Amniotic epithelial cell (primary cell): ENCODE measurements at regions not wholly inside any gene's neighbourhood (a gene's known extent, or its start where the extent isn't known, plus 50 kb on each side); places are given as distances from the start of the nearest gene placed in this dataset.
"Not testable (repeated sequence)": the region's sequence is repeated elsewhere in the genome, so short reads cannot be mapped to it uniquely, and the experiment has no call there.

Experiments used
- DNase-seq: peaks from one replicate; pipeline ENCODE4 v3.0.0-alpha.2; 2010; ENCODE audit warnings: low read depth

DNA sequence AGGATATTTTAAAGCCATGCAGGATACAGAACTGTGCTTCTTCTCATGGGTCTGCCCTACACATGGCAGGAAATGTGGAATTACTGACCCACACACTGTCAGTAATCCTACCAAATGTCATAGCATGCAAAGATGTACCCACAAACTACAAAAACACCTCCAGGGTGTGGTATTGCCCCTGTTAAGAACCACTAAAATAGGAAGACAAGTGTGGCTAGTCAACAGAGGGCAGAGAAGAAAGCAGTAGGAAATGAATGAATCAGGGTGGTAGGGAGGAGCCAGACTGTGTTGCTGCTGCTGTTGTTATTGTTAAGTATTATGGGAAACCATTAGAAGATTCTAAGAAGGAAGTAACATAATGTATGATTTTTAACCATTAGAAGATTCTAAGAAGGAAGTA is 556.7 kb upstream of the ACVR2A start:
- no peak for DNase-seq

DNA sequence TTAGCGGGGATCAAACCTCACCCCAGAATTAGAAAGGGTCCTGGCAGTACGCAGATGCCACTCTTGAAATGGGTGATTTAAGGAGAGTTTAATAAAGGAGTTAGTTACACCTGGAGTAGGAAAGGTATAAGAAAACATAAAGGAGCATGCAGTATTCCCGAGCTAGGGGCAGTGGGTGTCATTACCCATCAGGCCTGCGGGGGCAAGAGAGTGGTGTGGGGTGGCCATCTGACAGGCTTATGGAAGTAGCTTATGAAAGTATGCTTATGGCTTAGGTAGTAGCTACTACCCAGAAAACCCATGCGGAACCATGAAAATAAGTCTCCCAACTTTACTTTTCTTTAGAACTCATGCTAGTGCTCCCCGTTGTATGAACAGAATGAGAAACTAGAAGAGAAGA is 568.9 kb upstream of the ACVR2A start:
- no peak for DNase-seq

DNA sequence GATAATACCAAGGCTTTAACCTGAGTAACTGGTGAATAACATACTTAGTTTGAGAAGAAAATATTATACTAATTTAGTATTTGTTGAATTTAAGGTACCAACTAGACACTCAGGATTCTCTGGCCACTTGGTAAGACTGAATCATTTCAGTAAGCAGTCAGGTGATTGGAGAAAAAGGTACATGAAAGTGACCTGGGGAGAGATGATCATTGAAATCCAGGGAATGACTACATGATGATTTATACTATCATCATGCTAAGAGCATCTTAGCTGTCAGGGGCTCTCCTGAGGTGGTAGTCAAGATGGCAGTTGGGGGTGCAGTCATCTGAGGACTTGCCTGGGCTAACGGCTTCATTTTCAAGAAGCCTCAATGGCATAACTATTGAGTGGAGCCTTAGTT is 571.2 kb upstream of the ACVR2A start:
- no peak for DNase-seq

DNA sequence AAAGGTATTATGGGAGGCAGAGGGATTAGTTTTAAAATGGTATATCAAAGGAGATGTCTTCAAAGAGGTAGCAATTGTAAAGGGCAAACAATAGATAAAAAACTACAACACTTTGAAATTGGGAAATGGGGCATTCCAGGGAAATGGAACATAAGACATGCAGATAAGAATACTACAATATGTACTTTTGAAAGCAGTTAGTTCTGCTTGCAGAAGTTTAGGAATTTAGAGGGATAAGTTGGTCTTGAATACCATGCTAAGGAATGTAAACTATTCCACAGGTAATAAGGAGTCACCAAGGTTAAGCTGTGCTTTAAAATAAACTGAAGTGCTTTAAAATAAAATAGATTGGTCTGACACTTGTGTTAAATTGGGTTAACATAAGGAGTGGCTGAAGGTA is 571.7 kb upstream of the ACVR2A start:
- DNase-seq = peak; percentile 15

DNA sequence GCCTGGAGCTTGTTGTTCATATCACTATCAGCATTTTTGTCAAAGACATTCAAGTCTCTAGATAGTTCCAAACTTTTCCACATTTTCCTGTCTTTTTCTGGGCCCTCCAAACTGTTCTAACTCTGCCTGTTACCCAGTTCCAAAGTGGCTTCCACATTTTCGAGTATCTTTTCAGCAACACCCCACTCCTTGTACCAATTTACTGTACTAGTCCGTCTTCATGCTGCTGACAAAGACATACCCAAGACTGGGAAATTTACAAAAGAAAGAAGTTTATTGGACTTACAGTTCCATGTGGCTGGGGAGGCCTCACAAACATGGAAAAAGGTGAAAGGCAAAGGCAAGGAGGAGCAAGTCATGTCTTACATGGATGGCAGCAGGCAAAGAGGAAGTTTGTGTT is 575.2 kb upstream of the ACVR2A start:
- not testable (repeated sequence) for DNase-seq

DNA sequence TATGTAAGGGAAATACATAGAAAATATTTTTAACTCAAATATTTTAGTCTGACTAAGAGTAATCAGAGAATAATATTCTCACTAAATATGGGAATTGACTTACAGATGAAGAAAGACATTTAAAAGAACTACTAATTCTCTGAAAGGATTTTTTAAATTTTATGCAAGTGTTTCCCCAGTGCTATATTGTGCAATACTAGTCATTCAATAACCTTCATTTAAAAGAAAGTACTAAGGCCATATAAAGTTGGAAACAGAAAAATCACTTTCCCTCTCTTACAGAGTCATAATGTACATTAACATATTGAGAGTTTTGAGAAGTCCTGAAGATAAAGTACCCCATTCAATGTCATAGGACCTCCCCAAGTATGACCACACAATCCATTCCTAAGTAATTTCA is 584.6 kb upstream of the ACVR2A start:
- no peak for DNase-seq

DNA sequence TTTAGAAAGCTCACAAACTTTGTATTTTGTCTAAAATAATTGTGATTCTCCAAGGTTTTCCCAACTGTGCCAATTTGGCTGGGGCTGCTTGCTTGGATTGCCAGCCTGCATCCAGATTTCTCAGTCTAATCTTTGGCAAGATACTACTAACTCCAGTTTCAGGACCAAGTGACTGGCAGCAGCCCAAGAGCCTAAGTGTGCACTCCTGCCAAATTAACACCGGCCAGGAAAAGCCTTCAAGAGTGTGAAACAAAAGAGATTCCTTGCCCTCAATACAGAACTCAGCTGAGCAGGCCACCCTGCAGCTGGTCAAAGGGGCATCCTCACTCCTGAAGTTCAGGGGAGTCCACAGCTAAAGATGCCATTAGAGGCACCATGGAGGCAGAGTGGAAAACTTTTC is 589.0 kb upstream of the ACVR2A start:
- DNase-seq = no peak

DNA sequence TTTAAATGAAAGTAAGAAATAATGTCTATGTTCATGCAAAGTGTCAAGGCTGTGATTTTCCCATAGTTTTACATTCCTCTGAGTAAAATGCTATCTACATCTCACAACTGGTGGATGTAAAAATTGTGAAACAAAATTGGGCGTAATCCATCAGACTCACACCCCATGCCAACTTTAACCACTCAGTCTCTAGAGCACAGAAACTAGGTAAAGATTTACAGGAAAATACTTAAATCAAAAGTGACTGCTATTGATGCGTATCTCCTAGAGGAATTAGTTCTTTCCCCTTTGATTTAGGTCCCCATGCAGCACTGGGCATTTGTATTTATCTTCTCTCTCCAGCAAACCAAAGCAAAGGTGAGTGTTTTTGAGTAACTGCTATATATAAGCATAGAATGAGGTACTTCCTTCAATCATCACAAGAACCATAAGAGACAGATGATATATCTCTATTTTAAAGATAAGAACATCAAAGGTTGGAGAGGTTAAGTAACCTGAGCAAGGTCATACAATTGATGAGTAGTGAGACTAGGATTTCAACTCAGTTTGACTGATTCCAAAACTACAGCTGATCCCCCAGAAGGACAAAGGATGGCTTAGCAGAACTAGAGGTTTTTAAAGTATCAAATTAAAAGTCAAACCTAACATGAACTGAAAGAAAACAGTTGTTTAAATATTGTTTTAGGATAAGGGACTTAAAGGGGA is 594.0 kb upstream of the ACVR2A start:
- DNase-seq = peak; percentile 26

DNA sequence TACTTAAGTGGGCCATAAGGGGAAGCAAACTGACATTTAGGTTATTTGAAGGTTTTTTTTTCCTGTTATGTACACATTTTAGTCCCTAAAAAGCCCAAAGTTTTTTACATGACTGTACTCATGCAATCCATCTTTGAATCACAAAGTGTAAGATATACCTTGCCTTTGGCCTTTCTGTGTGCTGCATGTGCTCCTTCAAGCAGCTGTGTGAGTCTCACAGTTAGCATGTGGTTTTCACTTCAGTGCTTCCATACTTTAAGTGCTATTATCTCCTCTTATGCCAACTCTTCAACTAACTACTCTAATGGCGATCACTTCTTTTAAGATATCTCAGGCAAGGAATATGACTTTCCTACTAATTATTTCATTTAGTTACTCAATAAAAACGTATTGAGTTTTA is 597.1 kb upstream of the ACVR2A start:
- DNase-seq = no peak

DNA sequence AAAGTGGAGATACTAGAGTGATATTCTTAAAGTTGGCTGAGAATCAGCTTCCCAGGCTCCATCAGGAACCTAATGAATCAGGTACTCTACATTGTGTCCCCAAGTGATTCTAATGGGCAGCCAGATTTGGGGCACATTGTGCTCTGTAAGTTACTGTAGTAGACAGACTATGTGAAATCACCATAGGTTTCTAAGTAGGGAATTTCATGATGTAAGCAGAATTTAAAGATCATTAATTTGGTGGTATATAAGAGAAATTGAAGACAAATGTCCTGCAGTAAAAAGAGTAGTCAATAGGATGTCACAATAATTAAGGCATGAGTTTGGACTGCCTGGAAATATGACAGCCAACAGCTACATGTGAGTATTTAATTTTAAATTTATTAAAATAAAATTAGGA is 602.4 kb upstream of the ACVR2A start:
- no peak for DNase-seq

DNA sequence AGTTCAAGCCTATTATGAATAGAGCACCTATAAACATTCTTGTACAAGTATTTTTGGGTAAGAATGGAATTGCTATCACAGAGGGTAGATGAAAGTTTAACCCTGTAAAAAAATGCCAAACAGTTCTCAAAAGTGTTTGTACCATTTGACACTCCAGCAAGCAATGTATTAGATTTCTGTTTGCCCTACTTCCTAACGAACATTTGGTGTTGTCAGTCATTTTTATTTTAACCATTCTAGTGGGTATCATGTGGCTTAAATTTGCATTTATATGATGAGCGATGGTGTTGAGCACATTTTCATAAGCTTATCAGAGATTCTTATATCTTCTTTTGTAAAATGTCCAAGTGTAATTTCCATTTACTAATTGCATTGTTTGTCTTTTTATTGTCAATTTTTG is 608.2 kb upstream of the ACVR2A start:
- no peak for DNase-seq

DNA sequence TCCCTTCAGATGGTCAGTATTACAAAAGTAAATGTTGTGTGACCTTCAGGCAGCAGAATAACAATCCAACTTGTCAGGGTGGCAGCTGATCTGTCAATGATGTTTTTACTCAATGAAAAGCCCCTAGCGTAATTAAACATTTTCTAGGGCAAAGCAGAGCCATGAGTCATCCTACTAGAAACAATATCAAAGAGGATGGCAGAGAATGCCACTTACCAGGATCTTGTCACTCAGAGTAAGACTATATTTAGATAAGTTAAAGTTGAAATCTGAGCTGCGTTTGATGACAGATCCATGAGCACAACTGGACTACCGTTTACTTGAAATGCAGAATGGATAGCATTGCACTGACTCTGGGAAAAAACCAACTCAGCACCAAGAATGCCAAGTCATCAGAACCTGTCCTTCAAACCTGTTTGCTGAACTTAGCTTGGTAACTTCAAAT is 612.6 kb upstream of the ACVR2A start:
- DNase-seq = no peak

DNA sequence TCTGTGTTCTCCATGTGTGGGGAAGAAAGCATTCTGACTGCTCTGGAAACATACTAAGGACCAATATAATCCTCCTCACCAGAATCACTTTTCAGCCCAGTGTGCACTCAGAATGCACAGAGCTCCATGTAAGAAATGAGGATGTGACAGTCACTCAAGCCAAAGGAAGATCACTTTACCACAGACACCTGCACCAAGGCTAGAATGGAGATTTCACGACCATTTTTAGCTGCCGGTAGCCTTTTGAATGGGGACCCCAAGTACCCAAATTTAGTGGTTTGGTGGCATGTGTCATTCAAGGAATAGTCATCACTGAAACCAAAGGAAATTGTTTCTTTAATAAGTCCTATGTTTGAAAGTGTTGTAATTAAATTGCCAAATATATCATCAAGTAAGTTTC is 613.2 kb upstream of the ACVR2A start:
- no peak for DNase-seq

DNA sequence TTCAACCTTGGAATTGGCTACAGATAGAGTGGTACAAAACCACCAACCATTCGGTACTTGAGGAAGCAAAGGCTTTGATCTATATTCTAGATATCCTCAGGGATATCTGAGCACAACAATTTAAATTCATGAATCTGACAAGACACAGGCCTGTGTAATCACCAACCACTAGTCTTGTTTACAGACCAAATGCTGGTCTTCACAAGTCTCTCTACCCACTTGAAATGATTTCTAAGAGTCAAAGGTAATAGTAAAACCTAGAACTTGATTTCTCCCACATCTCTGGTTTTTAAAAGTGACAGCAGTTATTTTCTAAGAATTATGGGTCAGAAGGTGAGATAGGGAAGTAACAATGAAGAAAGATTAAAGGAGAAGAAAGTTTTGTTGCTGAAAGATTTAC is 613.7 kb upstream of the ACVR2A start:
- no peak for DNase-seq

DNA sequence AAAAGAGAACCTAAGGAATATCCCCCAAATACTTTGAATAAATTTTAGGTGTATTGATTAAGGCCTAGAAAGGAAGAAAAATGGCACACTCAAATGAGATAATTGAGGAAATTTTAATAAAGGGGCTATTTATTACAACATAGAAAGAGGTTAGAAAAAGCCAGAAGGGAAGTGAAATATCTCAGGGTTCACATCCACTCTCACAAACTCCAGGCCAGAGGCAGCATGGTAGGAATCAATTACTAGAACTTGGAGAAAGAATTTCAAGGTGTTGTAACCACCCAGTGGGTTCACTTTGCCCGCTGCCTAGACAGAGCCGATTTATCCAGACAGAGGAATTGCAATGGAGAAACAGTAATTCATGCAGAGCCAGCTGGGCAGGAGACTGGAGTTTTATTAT is 617.5 kb upstream of the ACVR2A start:
- DNase-seq = no peak

DNA sequence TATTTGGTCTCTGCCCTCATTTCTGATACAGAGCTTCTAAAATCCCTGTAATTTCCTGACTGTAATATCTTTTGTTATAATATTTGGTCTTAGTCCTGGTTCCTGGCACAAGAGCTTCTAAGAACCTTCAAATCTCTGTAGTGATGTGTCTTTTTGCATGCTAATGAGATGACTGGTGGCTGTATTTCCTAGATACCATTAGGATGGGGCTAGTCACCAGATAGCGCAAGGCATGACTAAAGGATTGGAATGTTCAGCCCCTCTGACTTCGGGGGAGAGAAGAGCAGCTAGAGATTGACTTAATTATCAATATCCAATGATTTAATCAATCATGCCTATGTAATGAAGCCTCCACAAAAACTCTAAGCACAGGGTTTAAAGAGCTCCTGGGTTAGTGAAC is 620.8 kb upstream of the ACVR2A start:
- peak; percentile 52 for DNase-seq

DNA sequence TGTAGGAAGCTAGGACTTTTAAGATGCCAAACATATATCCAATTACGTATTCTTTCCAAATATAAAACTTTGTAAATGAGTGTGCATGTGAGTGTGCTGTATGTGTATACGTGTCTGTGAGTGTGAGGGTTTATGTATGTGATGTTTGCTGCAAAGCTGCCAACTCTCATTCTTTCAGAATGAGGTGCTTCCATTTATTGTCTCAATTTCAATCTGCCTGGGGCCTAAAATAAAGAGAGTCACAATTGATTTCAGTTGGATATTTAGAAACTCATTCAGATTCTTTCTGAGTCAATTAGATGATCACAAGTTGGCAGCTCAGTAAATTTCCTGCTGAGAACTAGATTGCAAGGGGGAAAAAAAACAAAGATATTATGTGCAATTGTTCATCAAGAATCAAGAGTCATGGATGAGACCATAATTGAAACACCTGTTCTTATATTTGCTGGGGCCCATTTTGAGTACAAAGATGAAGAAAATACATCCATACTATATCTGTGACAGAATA is 621.2 kb upstream of the ACVR2A start:
- no peak for DNase-seq

DNA sequence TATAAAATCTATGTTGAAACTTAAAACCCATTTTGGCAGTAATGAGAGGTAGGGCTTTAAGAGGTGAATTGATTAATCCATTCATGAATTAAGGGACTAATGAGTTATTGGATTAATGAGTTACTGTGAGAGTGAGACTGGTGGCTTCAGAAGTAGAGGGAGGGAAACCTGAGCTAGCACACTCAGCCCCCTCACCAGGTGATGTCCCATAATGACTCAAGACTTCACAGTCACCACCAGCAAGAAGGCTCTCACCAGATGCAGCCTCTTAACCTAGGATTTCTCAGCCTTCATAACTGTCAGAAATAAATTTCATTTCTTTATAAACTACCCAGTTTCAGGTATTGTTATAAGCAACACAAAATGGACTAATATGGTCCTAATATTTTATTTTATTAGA is 621.7 kb upstream of the ACVR2A start:
- DNase-seq = no peak

DNA sequence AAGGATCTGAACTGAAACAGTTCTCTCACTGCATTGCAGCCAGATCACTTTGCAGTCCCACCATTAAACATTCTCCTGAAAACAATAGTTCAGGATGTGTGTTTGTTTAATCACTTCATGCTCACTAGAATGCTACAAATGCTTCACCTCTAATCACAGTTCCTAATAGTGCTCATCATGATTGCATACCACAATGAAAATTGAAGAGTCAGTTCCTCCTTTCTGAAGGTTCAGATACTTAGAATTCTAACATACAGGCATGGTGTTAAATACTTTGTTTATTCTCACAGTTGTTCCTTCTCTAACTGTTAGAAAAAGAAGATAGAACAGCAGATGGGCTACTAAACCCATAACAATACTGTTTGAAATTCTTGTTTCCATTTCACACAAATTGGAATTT is 622.3 kb upstream of the ACVR2A start:
- DNase-seq = no peak

DNA sequence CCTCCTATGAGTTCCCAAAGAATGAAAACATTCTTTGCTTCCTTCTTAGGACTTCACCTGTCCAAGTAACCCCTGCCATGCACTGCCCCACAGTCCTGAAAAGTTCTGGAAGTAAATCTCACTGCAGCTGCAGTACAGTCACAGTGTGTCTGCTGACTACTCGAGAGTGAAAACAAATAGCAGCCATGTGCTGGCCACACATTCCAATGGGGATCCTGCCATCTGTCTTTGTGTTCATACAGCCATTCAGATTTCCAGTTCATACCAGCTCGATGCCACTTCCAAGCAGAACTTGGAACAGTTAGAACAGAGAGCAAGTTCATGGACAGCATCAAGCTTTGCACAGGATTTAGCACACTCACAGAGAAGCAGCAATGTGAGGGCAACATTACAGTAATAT is 629.9 kb upstream of the ACVR2A start:
- DNase-seq = peak; percentile 12

DNA sequence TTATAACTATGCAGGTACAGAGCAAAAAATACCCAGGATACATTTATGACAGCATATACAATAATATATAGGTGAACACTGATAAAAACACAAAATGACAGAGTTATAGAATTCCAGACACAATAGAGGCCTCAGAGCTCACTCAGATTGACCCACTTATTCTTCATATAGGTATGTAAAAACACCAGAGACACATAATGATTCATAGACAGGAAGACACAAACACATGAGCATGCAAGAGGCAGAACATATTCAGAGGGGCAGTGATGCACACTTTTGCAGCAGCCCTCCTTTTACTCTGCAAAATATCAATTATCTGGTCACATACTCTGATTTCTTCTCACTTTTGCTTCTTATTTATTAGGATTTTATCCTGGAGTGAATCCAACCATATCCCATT is 633.3 kb upstream of the ACVR2A start:
- no peak for DNase-seq

DNA sequence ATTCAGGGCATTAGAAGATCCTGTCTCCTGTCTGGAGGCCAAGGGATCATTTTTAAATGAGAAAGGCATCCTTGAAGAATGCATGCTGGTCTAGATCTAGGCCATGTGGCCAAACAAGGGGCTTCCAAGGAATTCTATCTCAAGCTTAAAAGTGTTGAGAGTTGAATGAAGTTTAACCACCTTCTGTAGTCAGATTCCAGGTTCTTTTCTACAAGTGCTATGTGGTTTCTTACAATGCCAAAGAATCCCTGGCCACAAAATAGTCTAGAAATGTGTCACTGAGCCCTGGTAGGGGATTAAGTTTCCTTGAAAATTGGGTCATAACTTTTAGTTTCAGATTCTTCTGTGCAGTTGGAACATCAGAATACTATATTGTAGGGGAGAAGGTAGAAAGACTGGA is 640.7 kb upstream of the ACVR2A start:
- peak; percentile 86 for DNase-seq

DNA sequence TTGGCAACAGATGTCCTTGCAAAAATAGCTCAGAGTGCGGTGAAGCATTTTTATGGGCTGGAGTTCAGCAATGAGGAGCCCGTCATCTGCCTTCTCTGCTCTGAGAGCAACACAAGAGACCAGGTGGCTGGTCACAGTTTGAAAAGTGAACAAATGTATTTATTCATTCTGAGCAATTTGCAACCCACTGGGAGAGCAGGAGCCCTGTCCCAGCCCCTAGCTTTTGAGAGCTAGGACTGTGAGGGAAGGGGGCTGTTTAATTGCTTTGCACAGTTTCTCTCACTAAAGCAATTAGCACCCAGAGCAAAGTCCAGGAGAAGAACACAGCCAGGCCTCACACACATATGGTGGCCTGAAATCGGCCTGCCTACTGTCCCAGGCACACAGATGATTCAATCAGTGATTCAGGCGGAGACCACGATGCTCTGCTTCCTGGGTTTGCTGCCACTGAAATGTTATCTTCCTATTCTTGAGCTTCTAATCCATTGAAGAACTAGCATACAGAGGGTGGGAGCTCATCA is 646.1 kb upstream of the ACVR2A start:
- no peak for DNase-seq
